ENCODE measurements at regions not wholly inside any gene's neighbourhood (a gene's known extent, or its start where the extent isn't known, plus 50 kb on each side); places are given as distances from the start of the nearest gene placed in this dataset.

GRCh38 chr4:19033816-19034733 lies 1012.5 kb upstream of the LCORL start:
- TF ChIP-seq CTCF (conservative IDR thresholded peaks at IDR 0.05; ENCODE audit: low read length) = no peak
- TF ChIP-seq EZH2phosphoT487 (IDR thresholded peaks at IDR 0.05; ENCODE audit: borderline replicate concordance) = no peak

All from Loucy (cell line).